Panc1 (cell line): ENCODE measurements at regions not wholly inside any gene's neighbourhood (a gene's known extent, or its start where the extent isn't known, plus 50 kb on each side); places are given as distances from the start of the nearest gene placed in this dataset.
"Not testable (repeated sequence)": the region's sequence is repeated elsewhere in the genome, so short reads cannot be mapped to it uniquely, and the experiment has no call there.

Source experiments
- ATAC-seq: fragments of 200-7000 bp; cut with Tn5 transposase; 2 replicates; pipeline ENCODE4 v1.9.1; 2020; ENCODE audit warnings: mild to moderate bottlenecking, moderate library complexity
- BruUV-seq: library from RNA; stranded (reverse); fragments of 400-500 nt; replicated peaks from 2 replicates; lab custom pipeline; 2021; lab: Mats Ljungman, UMichigan
- CTCF ChIA-PET: fragments of 300-600 bp; sonication (Branson Sonifier 250); formaldehyde crosslinking; loops from one replicate; lab custom pipeline; 2022; ENCODE audit warnings: antibody characterized with exemption; lab: Charles Lee
- POLR2A ChIA-PET: fragments of 300-600 bp; sonication (Branson Sonifier 250); formaldehyde crosslinking; loops from one replicate; lab custom pipeline; 2022; ENCODE audit warnings: antibody characterized with exemption; lab: Charles Lee
- DNase-seq: peaks from one replicate; pipeline ENCODE4 v3.0.0-alpha.2; 2010; ENCODE audit warnings: low read depth, low spot score
- H3K27ac ChIP-seq: 2 replicates; pipeline ENCODE4 v1.5.1; 2011; ENCODE audit warnings: mild to moderate bottlenecking, low read length, inconsistent platforms
- H3K27me3 ChIP-seq: fragments of 200-500 bp; sonication (Bioruptor generic); 2 replicates; pipeline ENCODE4 v1.6.0; 2014; ENCODE audit warnings: low read length, inconsistent platforms; ENCODE audit not compliant: control insufficient read depth, insufficient read depth
- H3K36me3 ChIP-seq: fragments of 200-500 bp; sonication (Bioruptor generic); 2 replicates; pipeline ENCODE4 v1.5.1; 2014; ENCODE audit warnings: inconsistent platforms, mild to moderate bottlenecking, low read length, moderate library complexity; ENCODE audit not compliant: control insufficient read depth, insufficient read depth
- H3K4me1 ChIP-seq: 2 replicates; pipeline ENCODE4 v1.5.1; 2011; ENCODE audit warnings: inconsistent platforms, mild to moderate bottlenecking, low read length, moderate library complexity; ENCODE audit not compliant: control insufficient read depth, insufficient read depth
- H3K4me3 ChIP-seq, 2 experiments: 2 replicates each; pipeline ENCODE4 v1.5.1; 2011 to 2012; ENCODE audit warnings: low read depth in 2 of 2, low read length in 2 of 2, mild to moderate bottlenecking in 2 of 2, inconsistent platforms in 1 of 2, moderate library complexity in 1 of 2
- H3K9me3 ChIP-seq: fragments of 200-500 bp; sonication (Bioruptor generic); 2 replicates; pipeline ENCODE4 v1.5.1; 2014; ENCODE audit warnings: low read depth, mild to moderate bottlenecking, inconsistent platforms, low read length, moderate library complexity; ENCODE audit not compliant: control insufficient read depth, insufficient read depth
- CTCF ChIP-seq: fragments of 450-650 bp; IDR thresholded peaks from 2 replicates; pipeline ENCODE4 v1.5.1; 2017; ENCODE audit warnings: mild to moderate bottlenecking
- POLR2AphosphoS5 ChIP-seq: IDR thresholded peaks from 2 replicates; pipeline ENCODE4 v1.6.1; 2012; ENCODE audit warnings: mild to moderate bottlenecking, low read depth, low read length, moderate library complexity
- REST ChIP-seq, 2 experiments: IDR thresholded peaks; 2 replicates each; pipeline ENCODE4 v1.6.1; 2011 to 2012; ENCODE audit warnings: low read depth in 2 of 2, control low read depth in 1 of 2, low read length in 1 of 2, mild to moderate bottlenecking in 1 of 2, moderate library complexity in 1 of 2; ENCODE audit not compliant: insufficient read depth in 1 of 2
- SIN3A ChIP-seq: IDR thresholded peaks from 2 replicates; pipeline ENCODE4 v1.6.1; 2012; ENCODE audit warnings: low read depth, mild to moderate bottlenecking, low read length, moderate library complexity, borderline replicate concordance; ENCODE audit not compliant: insufficient read depth
- TCF7L2 ChIP-seq: IDR thresholded peaks from 2 replicates; pipeline ENCODE4 v1.6.1; 2011; ENCODE audit warnings: mild to moderate bottlenecking, low read depth, low read length, inconsistent platforms
- in situ Hi-C: cut with HindIII; loops from 2 replicates; pipeline ENCODE4 v1.10.0; 2016; ENCODE audit warnings: low sequenced_read_pairs, low pct_unique_long_range_greater_than_20kb
- intact Hi-C: fragments of 100-400 bp; cut with micrococcal nuclease; formaldehyde crosslinking; loops from one replicate; pipeline ENCODE4 v1.10.0; 2022; ENCODE audit not compliant: unreplicated experiment

GRCh38 chr10:42351745-42352144 is 286.6 kb downstream of the ZNF33B start:
- TF ChIP-seq TCF7L2: no peak
- no peak for TF ChIP-seq CTCF
- H3K4me1 ChIP-seq: no peaks in the 10 kb centered on the region
- H3K4me3 ChIP-seq: no peak overlapping the region
- in situ Hi-C loops: no loop called here
- CTCF ChIA-PET: no interaction called here
- DNase-seq (no peak), ATAC-seq (no peak)
- H3K9me3 ChIP-seq: peaks cover 45% of the 10 kb centered on the region
- H3K27ac ChIP-seq: no peak overlapping the region
- no peaks in the 10 kb centered on the region for H3K27me3 ChIP-seq
- no peaks in the 10 kb centered on the region for H3K36me3 ChIP-seq
- intact Hi-C loops: no loop called here
- POLR2A ChIA-PET: no interaction called here
- no TSS peak for BruUV-seq

GRCh38 chr10:42336593-42337337 is 301.6 kb downstream of the ZNF33B start:
- CTCF ChIA-PET, H3K4me1 ChIP-seq, POLR2A ChIA-PET, H3K27ac ChIP-seq, H3K36me3 ChIP-seq, H3K4me3 ChIP-seq, H3K27me3 ChIP-seq, in situ Hi-C loops, intact Hi-C loops, DNase-seq, ATAC-seq: not testable (repeated sequence)
- peaks cover 83% of the 10 kb centered on the region for H3K9me3 ChIP-seq
- BruUV-seq: TSS peak; percentile 4

GRCh38 chr10:42335653-42336296 is 302.6 kb downstream of the ZNF33B start:
- H3K27ac ChIP-seq, H3K27me3 ChIP-seq, H3K4me1 ChIP-seq, ATAC-seq, POLR2A ChIA-PET, in situ Hi-C loops, H3K4me3 ChIP-seq, H3K36me3 ChIP-seq, CTCF ChIA-PET, BruUV-seq, intact Hi-C loops, DNase-seq: not testable (repeated sequence)
- peaks cover 84% of the 10 kb centered on the region for H3K9me3 ChIP-seq

- Histone ChIP-seq H3K27me3 (no peaks in the 10 kb centered on the region), H3K4me1 (no peaks in the 10 kb centered on the region), H3K27ac (no peak overlapping the region), H3K4me3 (no peak overlapping the region), H3K36me3 (no peaks in the 10 kb centered on the region), H3K9me3 (no peaks in the 10 kb centered on the region; the same call in 1 of the 2 replicates)
- DNase-seq: no peak
- ChIA-PET CTCF (no interaction called here), POLR2A (no interaction called here)
- no peak for ATAC-seq
- in situ Hi-C loops (no loop called here), intact Hi-C loops (no loop called here)
- TF ChIP-seq CTCF (no peak), SIN3A (no peak), REST (IDR thresholded peaks at IDR 0.05; ENCODE audit: insufficient read depth in 1 of 2, low read depth in 2 of 2, low read length in 1 of 2) (no peak), TCF7L2 (no peak), POLR2AphosphoS5 (no peak)
- BruUV-seq: no TSS peak
Measured at GRCh38 chr10:42304341-42304740, 334.0 kb downstream of the ZNF33B start.
